ENCODE measurements at regions not wholly inside any gene's neighbourhood (a gene's known extent, or its start where the extent isn't known, plus 50 kb on each side); places are given as distances from the start of the nearest gene placed in this dataset.
"Not testable (repeated sequence)": the region's sequence is repeated elsewhere in the genome, so short reads cannot be mapped to it uniquely, and the experiment has no call there.

DNA sequence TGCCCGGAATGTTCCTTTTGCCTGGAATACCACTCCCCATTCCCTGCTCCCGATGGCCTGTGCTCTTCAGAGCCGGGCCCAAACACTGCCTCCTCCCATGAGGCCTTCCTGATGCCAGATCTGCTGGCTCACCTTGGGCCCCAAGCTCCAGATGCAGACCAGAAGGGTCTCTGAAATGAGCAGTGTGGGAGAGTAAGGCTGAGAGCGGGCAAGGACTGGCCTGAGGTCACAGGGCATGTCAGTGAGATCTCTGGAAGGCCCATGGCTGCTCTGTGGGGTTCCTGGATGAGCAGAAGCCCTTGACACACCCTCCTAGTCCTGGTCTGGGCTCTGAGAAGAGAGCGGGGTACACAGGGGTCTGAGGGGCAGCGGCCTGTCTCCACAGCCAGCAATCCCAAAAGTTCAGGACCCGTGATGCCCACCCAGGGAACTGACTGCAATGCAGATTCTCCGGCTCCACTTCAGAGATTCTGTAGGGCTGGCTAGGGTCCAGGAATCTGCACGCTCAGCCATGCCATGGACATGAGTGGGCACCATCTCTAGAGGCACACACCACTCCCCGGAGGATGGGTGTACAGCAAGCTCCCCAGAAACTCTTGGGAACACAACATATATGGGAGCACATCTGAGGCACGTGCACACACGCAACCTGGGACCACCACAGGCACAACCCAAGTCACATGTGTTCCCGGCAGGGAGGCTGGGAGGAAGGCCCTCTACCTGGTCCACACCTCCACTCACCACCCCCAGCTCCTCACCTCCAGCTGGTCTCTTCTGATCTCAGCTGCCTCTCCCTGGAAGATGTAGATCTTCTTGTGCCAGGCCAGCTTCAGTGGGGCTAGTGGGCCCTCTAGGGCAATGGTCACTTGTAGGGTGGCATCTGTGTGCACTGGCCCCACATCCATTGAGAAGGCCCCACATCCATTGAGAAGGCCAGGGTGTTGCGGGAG is 166.6 kb downstream of the GOLGA6L4 start:
- H2BK12ac ChIP-seq (ENCODE audit: low read depth, low read length); H2AFZ ChIP-seq (ENCODE audit: low read length); H3K23ac ChIP-seq (ENCODE audit: insufficient read length); H4K8ac ChIP-seq (ENCODE audit: extremely low read depth, insufficient read depth, low read length); H3K27me3 ChIP-seq (replicated peaks in 1 of 4; ENCODE audit: control insufficient read depth in 3 of 4, extremely low read depth in 1 of 4, insufficient read depth in 3 of 4, low read length in 3 of 4); H2BK5ac ChIP-seq (ENCODE audit: low read depth, low read length); H3K79me1 ChIP-seq (ENCODE audit: low read depth, low read length); H3K36me3 ChIP-seq (ENCODE audit: control insufficient read depth in 2 of 4, insufficient read depth in 4 of 4, low read length in 3 of 4); H3K18ac ChIP-seq (ENCODE audit: extremely low read depth, low read length); CTCF ChIA-PET (ENCODE audit: partially characterized antibody); H4K5ac ChIP-seq (ENCODE audit: insufficient read length, low read depth, low read length); H3K4me2 ChIP-seq (ENCODE audit: insufficient read depth in 1 of 2, low read depth in 2 of 2, low read length in 2 of 2); DNase-seq (ENCODE audit: low read depth in 1 of 2, low spot score in 2 of 2); H4K91ac ChIP-seq (replicated peaks; ENCODE audit: insufficient read length, low read length); H3K4me1 ChIP-seq (replicated peaks in 1 of 4; ENCODE audit: control insufficient read depth in 3 of 4, insufficient read depth in 4 of 4, low read length in 3 of 4); H2AK5ac ChIP-seq (ENCODE audit: low read depth, low read length); H4K20me1 ChIP-seq (replicated peaks in 1 of 2; ENCODE audit: control insufficient read depth in 1 of 2, insufficient read depth in 2 of 2, low read length in 2 of 2); H3K56ac ChIP-seq (replicated peaks; ENCODE audit: insufficient read length, low read depth, low read length); H3K79me2 ChIP-seq (ENCODE audit: control insufficient read depth in 1 of 2, insufficient read depth in 2 of 2, low read length in 2 of 2); FAIRE-seq; H3K14ac ChIP-seq (ENCODE audit: insufficient read length); H3K9ac ChIP-seq (replicated peaks in 1 of 4; ENCODE audit: extremely low read depth in 1 of 4, low read depth in 3 of 4, low read length in 3 of 4); H3K4ac ChIP-seq (replicated peaks; ENCODE audit: insufficient read length, low read depth, low read length); H2BK20ac ChIP-seq (ENCODE audit: low read length); H2BK120ac ChIP-seq (replicated peaks; ENCODE audit: low read depth, low read length); H3K27ac ChIP-seq (ENCODE audit: low read depth, low read length); H3K23me2 ChIP-seq (ENCODE audit: low read depth, low read length); H2BK15ac ChIP-seq (ENCODE audit: low read length); H3K4me3 ChIP-seq (ENCODE audit: extremely low read depth in 1 of 4, insufficient read depth in 2 of 4, low read depth in 3 of 4, low read length in 4 of 4); POLR2A ChIA-PET (ENCODE audit: partially characterized antibody): not testable (repeated sequence)
- H3K9me3 ChIP-seq (ENCODE audit: insufficient read depth in 2 of 2, low read depth in 1 of 2, low read length in 1 of 2) = peaks cover 0 to 17% of the 10 kb centered on the region in 2 experiments; a peak in 2 of 4 replicates
- WGBS, 2 experiments (ENCODE audit: extremely low coverage in 1 of 2, insufficient coverage in 1 of 2, insufficient read length in 1 of 2, insufficient replicate concordance in 2 of 2, low coverage in 1 of 2, low lambda C conversion rate in 2 of 2, missing lambda C conversion rate in 1 of 2) = 89% methylated on average over 11 of the region's 14 CpGs; no CpG with 5 or more reads in 1 of the 2 experiments

Measured in H1 (cell line).